T-helper 22 cell (primary cell): ENCODE measurements at regions not wholly inside any gene's neighbourhood (a gene's known extent, or its start where the extent isn't known, plus 50 kb on each side); places are given as distances from the start of the nearest gene placed in this dataset.
"Not testable (repeated sequence)": the region's sequence is repeated elsewhere in the genome, so short reads cannot be mapped to it uniquely, and the experiment has no call there.

Source experiments
- DNase-seq: peaks from one replicate; pipeline ENCODE4 v3.0.0-alpha.2; 2020; ENCODE audit warnings: low read depth

- DNase-seq = no peak
These were observed 134.3 kb upstream of the CRHR1 start for GRCh38 chr17:45649796-45650195.

GRCh38 chr17:45650561-45650960 lies 133.6 kb upstream of the CRHR1 start:
- no peak for DNase-seq

GRCh38 chr17:45651145-45651709 lies 132.9 kb upstream of the CRHR1 start:
- DNase-seq = no peak

GRCh38 chr17:45653616-45654015 lies 130.5 kb upstream of the CRHR1 start:
- DNase-seq = no peak

GRCh38 chr17:45656527-45657181 lies 127.5 kb upstream of the CRHR1 start:
- DNase-seq = no peak

GRCh38 chr17:45660474-45660873 lies 123.6 kb upstream of the CRHR1 start:
- no peak for DNase-seq

- DNase-seq = no peak
These were observed 121.7 kb upstream of the CRHR1 start for GRCh38 chr17:45662432-45662831.

GRCh38 chr17:45663772-45664171 lies 120.3 kb upstream of the CRHR1 start:
- no peak for DNase-seq

- DNase-seq = no peak
These were observed 119.2 kb upstream of the CRHR1 start for GRCh38 chr17:45664921-45665320.

- DNase-seq = no peak
These were observed 118.0 kb upstream of the CRHR1 start for GRCh38 chr17:45666046-45666600.

- no peak for DNase-seq
These were observed 117.5 kb upstream of the CRHR1 start for GRCh38 chr17:45666641-45667040.

- DNase-seq = no peak
These were observed 116.4 kb upstream of the CRHR1 start for GRCh38 chr17:45667591-45668171.

- DNase-seq = no peak
These were observed 115.8 kb upstream of the CRHR1 start for GRCh38 chr17:45668316-45668715.

GRCh38 chr17:45672301-45672700 lies 111.8 kb upstream of the CRHR1 start:
- no peak for DNase-seq

- DNase-seq = no peak
These were observed 111.3 kb upstream of the CRHR1 start for GRCh38 chr17:45672792-45673191.

- DNase-seq = not testable (repeated sequence)
These were observed 110.4 kb upstream of the CRHR1 start for GRCh38 chr17:45673759-45674158.

- DNase-seq = no peak
These were observed 109.1 kb upstream of the CRHR1 start for GRCh38 chr17:45675012-45675411.

- no peak for DNase-seq
These were observed 108.2 kb upstream of the CRHR1 start for GRCh38 chr17:45675892-45676291.

- DNase-seq = no peak
These were observed 107.4 kb upstream of the CRHR1 start for GRCh38 chr17:45676695-45677094.

- no peak for DNase-seq
These were observed 106.3 kb upstream of the CRHR1 start for GRCh38 chr17:45677770-45678169.

- DNase-seq = no peak
These were observed 104.7 kb upstream of the CRHR1 start for GRCh38 chr17:45679426-45679825.

- DNase-seq = no peak
These were observed 103.8 kb upstream of the CRHR1 start for GRCh38 chr17:45680360-45680759.

GRCh38 chr17:45681706-45682105 lies 102.4 kb upstream of the CRHR1 start:
- no peak for DNase-seq

- no peak for DNase-seq
These were observed 97.9 kb upstream of the CRHR1 start for GRCh38 chr17:45686250-45686649.
